HEK293 (cell line): ENCODE measurements at regions not wholly inside any gene's neighbourhood (a gene's known extent, or its start where the extent isn't known, plus 50 kb on each side); places are given as distances from the start of the nearest gene placed in this dataset.

Experiments
- CTCF ChIP-seq: fragments of 450-650 bp; formaldehyde crosslinking; IDR thresholded peaks from 2 replicates; pipeline ENCODE4 v1.5.1; 2016; ENCODE audit warnings: missing biosample characterization, missing genetic modification characterization
- MYNN ChIP-seq: fragments of 450-650 bp; formaldehyde crosslinking; IDR thresholded peaks from 2 replicates; pipeline ENCODE4 v1.5.1; 2016; ENCODE audit warnings: missing biosample characterization, missing genetic modification characterization, borderline replicate concordance
- SP7 ChIP-seq: fragments of 450-650 bp; formaldehyde crosslinking; IDR thresholded peaks from 2 replicates; pipeline ENCODE4 v1.5.1; 2016; ENCODE audit warnings: missing biosample characterization, missing genetic modification characterization
- TRIM28 ChIP-seq: IDR thresholded peaks from 2 replicates; pipeline ENCODE4 v1.6.1; 2011; ENCODE audit warnings: low read length, control low read depth, borderline replicate concordance
- ZNF132 ChIP-seq: fragments of 450-650 bp; formaldehyde crosslinking; IDR thresholded peaks from 2 replicates; pipeline ENCODE4 v1.5.1; 2017; ENCODE audit warnings: missing biosample characterization, missing genetic modification characterization, borderline replicate concordance
- ZNF24 ChIP-seq: fragments of 450-650 bp; formaldehyde crosslinking; IDR thresholded peaks from 2 replicates; pipeline ENCODE4 v1.5.1; 2016; ENCODE audit warnings: missing biosample characterization, missing genetic modification characterization
- ZSCAN23 ChIP-seq: fragments of 450-650 bp; formaldehyde crosslinking; IDR thresholded peaks from 2 replicates; pipeline ENCODE4 v1.5.1; 2016; ENCODE audit warnings: missing biosample characterization, missing genetic modification characterization
- ZSCAN5A ChIP-seq: fragments of 450-650 bp; formaldehyde crosslinking; IDR thresholded peaks from 2 replicates; pipeline ENCODE4 v1.5.1; 2016; ENCODE audit warnings: missing biosample characterization, missing genetic modification characterization
- ZXDB ChIP-seq: fragments of 450-650 bp; formaldehyde crosslinking; IDR thresholded peaks from 2 replicates; pipeline ENCODE4 v1.5.1; 2016; ENCODE audit warnings: missing biosample characterization, missing genetic modification characterization

GRCh38 chr5:23217159-23217558, 290.2 kb upstream of the PRDM9 start:
- no peak for TF ChIP-seq CTCF (tag by site-specific recombination)
- no peak for TF ChIP-seq ZXDB (tag by site-specific recombination)
- TF ChIP-seq TRIM28, result no peak
- no peak for TF ChIP-seq SP7 (tag by site-specific recombination)
- TF ChIP-seq MYNN (tag by site-specific recombination), result no peak
- no peak for TF ChIP-seq ZNF24 (tag by site-specific recombination)
- TF ChIP-seq ZNF132 (tag by site-specific recombination), result no peak
- TF ChIP-seq ZSCAN23 (tag by site-specific recombination), result no peak
- no peak for TF ChIP-seq ZSCAN5A
